Lower leg skin (tissue), 4 donors: ENCODE measurements at regions not wholly inside any gene's neighbourhood (a gene's known extent, or its start where the extent isn't known, plus 50 kb on each side); places are given as distances from the start of the nearest gene placed in this dataset.

Experiments
- DNase-seq, 2 donors: peaks; one replicate each; pipeline ENCODE4 v3.0.0-alpha.2; 2019; ENCODE audit warnings: low spot score in 2 of 2
- H3K4me3 ChIP-seq: fragments of 200-600 bp; sonication (generic); 2 replicates; pipeline ENCODE4 v1.5.1; 2017; ENCODE audit warnings: mild to moderate bottlenecking, low read depth; ENCODE audit not compliant: poor library complexity, severe bottlenecking
- POLR2A ChIP-seq, 2 donors: fragments of 450-650 bp; IDR thresholded peaks; one replicate each; pipeline ENCODE4 v1.6.1; 2016 to 2017; ENCODE audit warnings: antibody characterized with exemption in 2 of 2, mild to moderate bottlenecking in 1 of 2, moderate library complexity in 1 of 2
- WGBS, 2 donors: methylation state at CpG; one replicate each; pipeline ENCODE4 v1.1.5; 2018; 5-methylcytosine and 5-hydroxymethylcytosine counted together
- intact Hi-C: fragments of 100-400 bp; cut with DNase I; formaldehyde crosslinking; loops from one replicate; pipeline ENCODE4 v1.15.0; 2023; ENCODE audit warnings: low total_unique reads
- TF ChIP-seq, protein P1 (sequence below), 3 donors: fragments of 450-650 bp; IDR thresholded peaks; one replicate each; pipeline ENCODE4 v1.5.1; 2016; ENCODE audit warnings: antibody characterized with exemption in 3 of 3, mild to moderate bottlenecking in 3 of 3, moderate library complexity in 2 of 3

- WGBS, 2 donors: 94 to 96% methylated on average over 6 of the region's 6 CpGs
- intact Hi-C loops: no loop called here
- TF ChIP-seq POLR2A (IDR thresholded peaks at IDR 0.05): no peak
- DNase-seq: no peak
- no peak overlapping the region for H3K4me3 ChIP-seq
These were observed 187.5 kb upstream of the KL start for GRCh38 chr13:32828711-32829110.

- no peak overlapping the region for H3K4me3 ChIP-seq
- TF ChIP-seq, protein P1, sequence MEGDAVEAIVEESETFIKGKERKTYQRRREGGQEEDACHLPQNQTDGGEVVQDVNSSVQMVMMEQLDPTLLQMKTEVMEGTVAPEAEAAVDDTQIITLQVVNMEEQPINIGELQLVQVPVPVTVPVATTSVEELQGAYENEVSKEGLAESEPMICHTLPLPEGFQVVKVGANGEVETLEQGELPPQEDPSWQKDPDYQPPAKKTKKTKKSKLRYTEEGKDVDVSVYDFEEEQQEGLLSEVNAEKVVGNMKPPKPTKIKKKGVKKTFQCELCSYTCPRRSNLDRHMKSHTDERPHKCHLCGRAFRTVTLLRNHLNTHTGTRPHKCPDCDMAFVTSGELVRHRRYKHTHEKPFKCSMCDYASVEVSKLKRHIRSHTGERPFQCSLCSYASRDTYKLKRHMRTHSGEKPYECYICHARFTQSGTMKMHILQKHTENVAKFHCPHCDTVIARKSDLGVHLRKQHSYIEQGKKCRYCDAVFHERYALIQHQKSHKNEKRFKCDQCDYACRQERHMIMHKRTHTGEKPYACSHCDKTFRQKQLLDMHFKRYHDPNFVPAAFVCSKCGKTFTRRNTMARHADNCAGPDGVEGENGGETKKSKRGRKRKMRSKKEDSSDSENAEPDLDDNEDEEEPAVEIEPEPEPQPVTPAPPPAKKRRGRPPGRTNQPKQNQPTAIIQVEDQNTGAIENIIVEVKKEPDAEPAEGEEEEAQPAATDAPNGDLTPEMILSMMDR (IDR thresholded peaks at IDR 0.05): no peak
- TF ChIP-seq POLR2A (IDR thresholded peaks at IDR 0.05): no peak
- DNase-seq: no peak
- 63 to 69% methylated on average over 6 of the region's 6 CpGs for WGBS, 2 donors
- intact Hi-C loops: no loop called here
These were observed 187.0 kb upstream of the KL start for GRCh38 chr13:32829269-32829668.

DNA sequence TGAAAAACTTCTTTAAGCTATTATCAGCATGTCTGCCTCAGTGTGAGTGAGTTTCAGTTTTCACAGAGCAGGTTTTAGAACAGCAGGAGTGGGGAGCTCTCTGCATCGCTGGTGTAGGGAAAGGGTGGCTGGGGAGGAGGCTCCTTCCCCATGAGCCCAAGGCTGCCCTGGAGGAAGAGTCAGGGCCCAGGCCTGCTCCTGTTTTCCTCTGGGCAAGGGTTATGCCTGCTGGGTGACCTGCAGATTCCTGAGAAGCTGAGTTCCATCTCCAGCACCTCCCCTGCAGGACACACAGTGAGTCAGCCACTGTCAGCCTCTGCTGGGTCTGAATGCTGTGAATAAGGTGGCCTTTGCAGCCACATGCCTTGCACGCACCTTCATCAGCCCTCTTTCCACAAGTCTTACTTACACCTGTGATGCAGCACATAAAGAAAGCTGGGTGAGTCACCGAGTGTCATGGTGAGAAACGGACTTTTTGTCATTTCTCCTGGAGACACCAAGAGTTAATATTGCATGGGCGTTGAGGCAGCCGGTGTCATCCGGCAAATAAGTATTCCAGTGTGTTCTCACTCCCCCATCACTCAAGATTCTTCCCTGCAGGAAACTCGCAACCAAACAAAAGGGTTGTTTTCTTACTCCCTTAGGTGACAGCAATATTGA is 186.4 kb upstream of the KL start:
- WGBS, 2 donors: 69 to 74% methylated on average over 8 of the region's 8 CpGs
- H3K4me3 ChIP-seq: no peak overlapping the region
- TF ChIP-seq, protein P1 (IDR thresholded peaks at IDR 0.05): no peak
- DNase-seq: no peak
- intact Hi-C loops: no loop called here

DNA sequence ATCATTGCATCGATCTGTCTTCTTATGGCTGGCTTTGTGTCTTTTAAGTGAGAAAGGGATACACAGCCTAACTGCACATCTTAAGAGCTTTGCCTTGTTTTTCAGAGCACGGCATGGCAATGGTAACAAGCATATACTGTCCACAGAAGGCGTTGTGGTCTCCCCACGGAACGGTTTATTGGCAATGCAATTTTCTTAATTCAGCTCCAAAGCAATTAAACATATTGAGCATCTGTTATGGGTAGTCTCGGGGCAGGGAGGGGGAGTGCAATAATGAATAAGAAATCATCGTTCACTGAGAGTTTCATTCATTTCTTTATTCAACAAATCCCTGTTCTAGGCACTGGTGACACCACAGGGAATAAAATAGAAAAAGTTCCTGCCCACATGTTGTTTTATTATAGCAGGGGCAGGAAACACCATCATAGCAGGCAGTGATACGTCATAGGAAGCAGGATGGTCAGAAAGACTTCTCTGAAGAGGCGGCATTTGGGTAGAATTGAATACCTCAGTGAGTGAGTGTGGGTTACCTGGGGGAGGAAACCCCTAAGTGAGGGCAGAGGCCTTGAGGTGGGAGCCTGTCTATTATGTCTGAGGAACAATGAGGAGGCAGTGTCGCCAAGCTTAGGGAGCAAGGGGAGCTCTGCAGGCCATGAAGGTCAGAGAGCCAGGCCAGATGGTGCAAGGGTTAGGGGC is 185.7 kb upstream of the KL start:
- WGBS, 2 donors: 78 to 88% methylated on average over 10 of the region's 10 CpGs
- intact Hi-C loops: no loop called here
- DNase-seq: no peak
- no peak overlapping the region for H3K4me3 ChIP-seq
- TF ChIP-seq POLR2A (IDR thresholded peaks at IDR 0.05): no peak
- TF ChIP-seq, protein P1 (IDR thresholded peaks at IDR 0.05): no peak

DNA sequence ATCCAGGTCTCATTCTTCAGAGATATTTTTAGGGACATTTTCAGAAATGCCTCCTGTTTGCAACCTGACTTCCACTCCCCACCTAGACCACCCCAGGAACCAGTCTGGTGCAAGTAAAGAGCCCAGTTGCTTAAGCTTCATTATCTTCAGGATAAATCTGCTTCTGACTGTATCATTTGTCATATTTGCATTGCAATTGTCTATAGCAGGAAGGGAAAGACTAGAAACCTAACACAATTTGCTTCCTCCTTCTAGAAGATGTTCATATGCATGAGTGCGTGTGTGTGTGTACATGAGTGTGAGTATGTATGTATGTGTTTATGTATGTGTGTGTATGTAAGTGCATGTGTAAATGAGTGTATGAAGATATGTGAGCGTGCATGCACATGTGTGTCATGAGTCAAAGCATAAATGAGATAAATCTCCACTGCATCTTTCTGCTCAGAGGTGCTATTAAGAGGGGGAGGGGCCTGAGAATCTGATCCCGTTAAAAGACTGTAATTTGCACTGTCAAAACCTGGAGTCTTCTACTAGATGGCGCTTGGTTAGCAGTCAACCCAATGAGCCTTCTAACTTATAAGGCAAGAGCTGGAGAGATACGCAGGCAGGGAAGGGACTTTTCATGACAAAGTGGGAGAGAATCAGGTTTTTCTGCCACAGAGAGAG is 178.8 kb upstream of the KL start:
- H3K4me3 ChIP-seq: no peak overlapping the region
- WGBS, 2 donors: 76 to 83% methylated on average over 5 of the region's 5 CpGs
- no peak for TF ChIP-seq POLR2A (IDR thresholded peaks at IDR 0.05)
- TF ChIP-seq, protein P1 (IDR thresholded peaks at IDR 0.05): no peak
- intact Hi-C loops: no loop called here
- no peak for DNase-seq
